ENCODE measurements at regions not wholly inside any gene's neighbourhood (a gene's known extent, or its start where the extent isn't known, plus 50 kb on each side); places are given as distances from the start of the nearest gene placed in this dataset.

DNA sequence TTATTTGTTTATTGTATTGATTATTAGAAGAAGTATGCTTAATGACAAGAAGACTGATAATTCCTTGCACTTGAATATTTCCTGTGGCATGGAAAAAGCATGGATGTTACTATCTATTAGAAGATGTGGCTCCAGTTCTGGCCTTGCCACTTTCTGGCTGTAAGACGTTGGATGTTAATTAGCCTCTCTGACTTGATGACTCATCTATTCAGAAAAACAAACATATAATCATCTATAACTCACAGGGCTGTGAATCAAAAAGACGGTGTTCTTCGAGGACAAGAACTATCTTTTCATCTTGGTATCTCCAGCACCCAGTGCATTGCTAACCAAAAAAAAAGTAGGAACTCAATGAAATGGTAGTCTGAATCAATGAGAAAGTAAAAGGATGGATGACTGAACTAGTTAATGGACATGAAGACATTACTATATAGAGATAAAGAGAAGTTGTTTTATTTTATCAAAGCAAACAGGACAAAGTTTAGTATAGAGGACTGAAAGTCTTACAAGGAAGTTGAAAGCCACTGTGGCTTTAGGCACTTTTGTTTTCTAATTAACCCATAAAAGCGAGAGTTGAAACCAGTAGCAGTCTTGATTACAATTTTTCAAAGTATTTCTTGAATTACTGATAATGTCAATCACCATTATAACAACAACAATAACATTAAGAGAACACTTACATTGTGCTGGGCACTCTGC, 145.3 kb downstream of the RND3 start (continued):
- TF ChIP-seq, protein P1, sequence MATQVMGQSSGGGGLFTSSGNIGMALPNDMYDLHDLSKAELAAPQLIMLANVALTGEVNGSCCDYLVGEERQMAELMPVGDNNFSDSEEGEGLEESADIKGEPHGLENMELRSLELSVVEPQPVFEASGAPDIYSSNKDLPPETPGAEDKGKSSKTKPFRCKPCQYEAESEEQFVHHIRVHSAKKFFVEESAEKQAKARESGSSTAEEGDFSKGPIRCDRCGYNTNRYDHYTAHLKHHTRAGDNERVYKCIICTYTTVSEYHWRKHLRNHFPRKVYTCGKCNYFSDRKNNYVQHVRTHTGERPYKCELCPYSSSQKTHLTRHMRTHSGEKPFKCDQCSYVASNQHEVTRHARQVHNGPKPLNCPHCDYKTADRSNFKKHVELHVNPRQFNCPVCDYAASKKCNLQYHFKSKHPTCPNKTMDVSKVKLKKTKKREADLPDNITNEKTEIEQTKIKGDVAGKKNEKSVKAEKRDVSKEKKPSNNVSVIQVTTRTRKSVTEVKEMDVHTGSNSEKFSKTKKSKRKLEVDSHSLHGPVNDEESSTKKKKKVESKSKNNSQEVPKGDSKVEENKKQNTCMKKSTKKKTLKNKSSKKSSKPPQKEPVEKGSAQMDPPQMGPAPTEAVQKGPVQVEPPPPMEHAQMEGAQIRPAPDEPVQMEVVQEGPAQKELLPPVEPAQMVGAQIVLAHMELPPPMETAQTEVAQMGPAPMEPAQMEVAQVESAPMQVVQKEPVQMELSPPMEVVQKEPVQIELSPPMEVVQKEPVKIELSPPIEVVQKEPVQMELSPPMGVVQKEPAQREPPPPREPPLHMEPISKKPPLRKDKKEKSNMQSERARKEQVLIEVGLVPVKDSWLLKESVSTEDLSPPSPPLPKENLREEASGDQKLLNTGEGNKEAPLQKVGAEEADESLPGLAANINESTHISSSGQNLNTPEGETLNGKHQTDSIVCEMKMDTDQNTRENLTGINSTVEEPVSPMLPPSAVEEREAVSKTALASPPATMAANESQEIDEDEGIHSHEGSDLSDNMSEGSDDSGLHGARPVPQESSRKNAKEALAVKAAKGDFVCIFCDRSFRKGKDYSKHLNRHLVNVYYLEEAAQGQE (IDR thresholded peaks at IDR 0.05; ENCODE audit: low read depth, low read length), result no peak

DNA sequence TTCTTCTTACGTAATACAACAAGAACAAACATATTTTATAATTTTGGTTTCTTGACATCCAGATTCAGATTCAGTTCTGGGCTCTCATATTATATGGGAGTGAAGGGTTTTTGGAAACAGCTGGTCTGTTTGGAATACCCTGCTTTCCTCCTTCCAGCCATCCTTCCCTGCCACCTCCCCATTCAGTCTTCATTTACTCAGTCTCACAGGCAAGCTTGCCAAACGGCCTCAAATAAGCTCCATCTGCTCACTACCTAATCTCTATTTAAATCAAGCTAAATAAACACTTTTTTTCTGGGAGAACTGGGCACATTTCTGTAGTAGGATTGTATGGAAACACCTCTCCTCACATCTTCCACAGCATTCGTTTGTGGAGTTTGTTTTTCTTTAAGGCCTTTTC, 147.5 kb downstream of the RND3 start:
- WGBS (ENCODE audit: low lambda C conversion rate), result 64% methylated on average over 3 of the region's 3 CpGs
- Histone ChIP-seq H4K20me1 (ENCODE audit: insufficient read depth) (no peaks in the 10 kb centered on the region), H3K4me1 (ENCODE audit: control insufficient read depth in 1 of 2, insufficient read depth in 2 of 2, low read depth in 1 of 2, low read length in 1 of 2) (peaks cover 0 to 2% of the 10 kb centered on the region in 2 experiments; a peak in 2 of 4 replicates), H3K9ac (no peak overlapping the region), H3K27ac (ENCODE audit: low read depth in 2 of 2, low read length in 1 of 2) (no peak overlapping the region), H3K4me2 (no peak overlapping the region), H3K9me3 (no peaks in the 10 kb centered on the region), H3K27me3 (ENCODE audit: insufficient read depth) (no peaks in the 10 kb centered on the region), H3F3A (replicated peaks; ENCODE audit: insufficient read depth) (no peaks in the 10 kb centered on the region), H3K9me2 (no peaks in the 10 kb centered on the region), H3K4me3 (ENCODE audit: low read depth in 2 of 2, low read length in 1 of 2) (no peak overlapping the region), H3K36me3 (replicated peaks in 1 of 2; ENCODE audit: control insufficient read depth in 1 of 2, insufficient read depth in 2 of 2, low read length in 1 of 2) (no peaks in the 10 kb centered on the region), H2AFZ (ENCODE audit: low read depth) (0 out of 2 replicates have a peak overlapping the region, but pooled peaks have one; percentile 30), H3K79me2 (ENCODE audit: insufficient read depth) (no peaks in the 10 kb centered on the region)
- TF ChIP-seq FOSL2 (IDR thresholded peaks at IDR 0.05; ENCODE audit: borderline replicate concordance, low read depth) (no peak), TCF12 (IDR thresholded peaks at IDR 0.05) (no peak), YY1 (IDR thresholded peaks at IDR 0.05; ENCODE audit: low read depth) (no peak), RAD21 (IDR thresholded peaks at IDR 0.05; ENCODE audit: low read length) (no peak), GATA2 (CRISPR knock-in tag; IDR thresholded peaks at IDR 0.05) (peak; percentile 45), RCOR1 (IDR thresholded peaks at IDR 0.05; ENCODE audit: low read length) (0 out of 2 replicates have a peak, but pooled peaks have one; percentile 15)
- TF ChIP-seq, protein P2, sequence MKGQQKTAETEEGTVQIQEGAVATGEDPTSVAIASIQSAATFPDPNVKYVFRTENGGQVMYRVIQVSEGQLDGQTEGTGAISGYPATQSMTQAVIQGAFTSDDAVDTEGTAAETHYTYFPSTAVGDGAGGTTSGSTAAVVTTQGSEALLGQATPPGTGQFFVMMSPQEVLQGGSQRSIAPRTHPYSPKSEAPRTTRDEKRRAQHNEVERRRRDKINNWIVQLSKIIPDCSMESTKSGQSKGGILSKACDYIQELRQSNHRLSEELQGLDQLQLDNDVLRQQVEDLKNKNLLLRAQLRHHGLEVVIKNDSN (IDR thresholded peaks at IDR 0.05; ENCODE audit: borderline replicate concordance, low read depth), result no peak
- TF ChIP-seq, protein P3, sequence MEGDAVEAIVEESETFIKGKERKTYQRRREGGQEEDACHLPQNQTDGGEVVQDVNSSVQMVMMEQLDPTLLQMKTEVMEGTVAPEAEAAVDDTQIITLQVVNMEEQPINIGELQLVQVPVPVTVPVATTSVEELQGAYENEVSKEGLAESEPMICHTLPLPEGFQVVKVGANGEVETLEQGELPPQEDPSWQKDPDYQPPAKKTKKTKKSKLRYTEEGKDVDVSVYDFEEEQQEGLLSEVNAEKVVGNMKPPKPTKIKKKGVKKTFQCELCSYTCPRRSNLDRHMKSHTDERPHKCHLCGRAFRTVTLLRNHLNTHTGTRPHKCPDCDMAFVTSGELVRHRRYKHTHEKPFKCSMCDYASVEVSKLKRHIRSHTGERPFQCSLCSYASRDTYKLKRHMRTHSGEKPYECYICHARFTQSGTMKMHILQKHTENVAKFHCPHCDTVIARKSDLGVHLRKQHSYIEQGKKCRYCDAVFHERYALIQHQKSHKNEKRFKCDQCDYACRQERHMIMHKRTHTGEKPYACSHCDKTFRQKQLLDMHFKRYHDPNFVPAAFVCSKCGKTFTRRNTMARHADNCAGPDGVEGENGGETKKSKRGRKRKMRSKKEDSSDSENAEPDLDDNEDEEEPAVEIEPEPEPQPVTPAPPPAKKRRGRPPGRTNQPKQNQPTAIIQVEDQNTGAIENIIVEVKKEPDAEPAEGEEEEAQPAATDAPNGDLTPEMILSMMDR (IDR thresholded peaks at IDR 0.05), result no peak
- POLR2A ChIA-PET, result no interaction called here
- CTCF ChIA-PET, result interaction anchor here (1.3 kb wide), 1 partner anchor 10 kb away, joined by 4 read pairs; no protein-coding TSS in a partner anchor
- peak; percentile 33 for DNase-seq
